ENCODE measurements at regions not wholly inside any gene's neighbourhood (a gene's known extent, or its start where the extent isn't known, plus 50 kb on each side); places are given as distances from the start of the nearest gene placed in this dataset.

DNA sequence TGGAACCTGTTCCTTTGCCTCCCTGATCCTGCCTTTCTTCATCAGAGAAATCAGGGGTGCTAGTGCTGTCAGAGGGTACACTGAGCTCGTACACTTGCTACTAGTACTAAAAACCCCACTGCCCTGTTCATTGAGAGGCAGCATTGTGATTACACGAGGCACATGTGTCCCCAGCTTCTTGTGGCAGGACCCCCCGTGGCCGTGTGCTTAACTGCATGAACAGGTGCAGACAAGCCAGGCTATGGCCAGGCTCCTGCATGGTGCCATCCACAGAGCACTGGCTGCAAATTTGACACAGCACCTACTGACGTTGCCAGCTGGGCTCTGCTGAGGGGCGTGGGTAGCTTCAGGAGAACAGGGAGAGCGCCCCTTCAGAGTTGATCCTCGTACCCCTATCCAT, 248.4 kb downstream of the GLI2 start:
- Histone ChIP-seq H3K9me3 (ENCODE audit: control insufficient read depth, low read length) (no peaks in the 10 kb centered on the region), H3K9ac (ENCODE audit: extremely low read depth, low read length, poor library complexity, severe bottlenecking) (no peak overlapping the region), H3K4me1 (ENCODE audit: control insufficient read depth, insufficient read depth, low read length) (no peaks in the 10 kb centered on the region), H3K36me3 (ENCODE audit: control insufficient read depth, insufficient read depth, low read length) (peaks cover 6% of the 10 kb centered on the region), H3K27me3 (ENCODE audit: control insufficient read depth, insufficient read depth, low read length, poor library complexity, severe bottlenecking) (no peaks in the 10 kb centered on the region), H3K27ac (ENCODE audit: low read depth, low read length) (no peak overlapping the region), H3K4me3 (ENCODE audit: low read length) (no peak overlapping the region)
- peaks cover 7% of the 10 kb centered on the region for H3K9me3 Mint-ChIP-seq
- H3K36me3 Mint-ChIP-seq (ENCODE audit: low read depth), result peaks cover 35% of the 10 kb centered on the region
- WGBS, 2 experiments (ENCODE audit: insufficient coverage in 1 of 2, insufficient read length in 1 of 2), result 92% methylated on average over 7 to 8 of the region's 8 CpGs
- DNase-seq, result no peak
- H3K4me1 Mint-ChIP-seq, result peaks cover 8% of the 10 kb centered on the region
- no peak overlapping the region for H3K27ac Mint-ChIP-seq
- no peaks in the 10 kb centered on the region for H3K27me3 Mint-ChIP-seq (ENCODE audit: insufficient read depth)
- no peak overlapping the region for H3K4me3 Mint-ChIP-seq
- TF ChIP-seq, protein P1, sequence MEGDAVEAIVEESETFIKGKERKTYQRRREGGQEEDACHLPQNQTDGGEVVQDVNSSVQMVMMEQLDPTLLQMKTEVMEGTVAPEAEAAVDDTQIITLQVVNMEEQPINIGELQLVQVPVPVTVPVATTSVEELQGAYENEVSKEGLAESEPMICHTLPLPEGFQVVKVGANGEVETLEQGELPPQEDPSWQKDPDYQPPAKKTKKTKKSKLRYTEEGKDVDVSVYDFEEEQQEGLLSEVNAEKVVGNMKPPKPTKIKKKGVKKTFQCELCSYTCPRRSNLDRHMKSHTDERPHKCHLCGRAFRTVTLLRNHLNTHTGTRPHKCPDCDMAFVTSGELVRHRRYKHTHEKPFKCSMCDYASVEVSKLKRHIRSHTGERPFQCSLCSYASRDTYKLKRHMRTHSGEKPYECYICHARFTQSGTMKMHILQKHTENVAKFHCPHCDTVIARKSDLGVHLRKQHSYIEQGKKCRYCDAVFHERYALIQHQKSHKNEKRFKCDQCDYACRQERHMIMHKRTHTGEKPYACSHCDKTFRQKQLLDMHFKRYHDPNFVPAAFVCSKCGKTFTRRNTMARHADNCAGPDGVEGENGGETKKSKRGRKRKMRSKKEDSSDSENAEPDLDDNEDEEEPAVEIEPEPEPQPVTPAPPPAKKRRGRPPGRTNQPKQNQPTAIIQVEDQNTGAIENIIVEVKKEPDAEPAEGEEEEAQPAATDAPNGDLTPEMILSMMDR (conservative IDR thresholded peaks at IDR 0.05), result no peak

DNA sequence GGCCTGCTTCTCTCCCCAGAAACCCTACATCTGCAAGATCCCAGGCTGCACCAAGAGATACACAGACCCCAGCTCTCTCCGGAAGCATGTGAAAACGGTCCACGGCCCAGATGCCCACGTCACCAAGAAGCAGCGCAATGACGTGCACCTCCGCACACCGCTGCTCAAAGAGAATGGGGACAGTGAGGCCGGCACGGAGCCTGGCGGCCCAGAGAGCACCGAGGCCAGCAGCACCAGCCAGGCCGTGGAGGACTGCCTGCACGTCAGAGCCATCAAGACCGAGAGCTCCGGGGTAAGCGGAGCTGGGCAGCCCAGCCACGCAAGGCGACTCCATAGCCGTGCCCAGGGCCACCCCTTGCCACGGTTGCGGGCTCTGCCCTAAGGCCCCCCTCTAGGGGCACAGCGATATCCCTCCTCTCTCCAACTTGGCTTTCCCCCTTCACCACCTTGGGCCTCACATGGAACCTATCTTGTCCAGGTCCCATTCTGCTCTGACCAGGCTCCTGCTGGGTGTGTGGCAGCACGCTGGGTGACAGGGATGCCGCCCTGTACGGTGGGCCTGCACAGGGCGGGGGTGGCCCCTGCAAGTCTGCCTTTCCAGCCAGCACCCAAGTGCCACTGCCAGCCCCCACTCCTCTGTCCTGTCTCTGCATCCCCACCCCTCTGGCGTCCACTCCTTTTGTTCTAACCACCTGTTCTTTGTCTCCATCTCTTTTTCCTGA, 248.9 kb downstream of the GLI2 start:
- Histone ChIP-seq H3K27me3 (ENCODE audit: control insufficient read depth, insufficient read depth, low read length, poor library complexity, severe bottlenecking) (no peaks in the 10 kb centered on the region), H3K9me3 (ENCODE audit: control insufficient read depth, low read length) (no peaks in the 10 kb centered on the region), H3K27ac (ENCODE audit: low read depth, low read length) (no peak overlapping the region), H3K4me3 (ENCODE audit: low read length) (no peak overlapping the region), H3K4me1 (ENCODE audit: control insufficient read depth, insufficient read depth, low read length) (no peaks in the 10 kb centered on the region), H3K9ac (ENCODE audit: extremely low read depth, low read length, poor library complexity, severe bottlenecking) (no peak overlapping the region), H3K36me3 (ENCODE audit: control insufficient read depth, insufficient read depth, low read length) (peaks cover 6% of the 10 kb centered on the region)
- 94 to 98% methylated on average over 20 to 28 of the region's 28 CpGs for WGBS, 2 experiments (ENCODE audit: insufficient coverage in 1 of 2, insufficient read length in 1 of 2)
- Mint-ChIP-seq H3K9me3 (peaks cover 5% of the 10 kb centered on the region), H3K4me1 (peaks cover 8% of the 10 kb centered on the region), H3K27me3 (ENCODE audit: insufficient read depth) (no peaks in the 10 kb centered on the region), H3K27ac (no peak overlapping the region), H3K4me3 (no peak overlapping the region), H3K36me3 (ENCODE audit: low read depth) (peaks cover 29% of the 10 kb centered on the region)
- TF ChIP-seq, protein P1 (conservative IDR thresholded peaks at IDR 0.05), result no peak
- no peak for DNase-seq

DNA sequence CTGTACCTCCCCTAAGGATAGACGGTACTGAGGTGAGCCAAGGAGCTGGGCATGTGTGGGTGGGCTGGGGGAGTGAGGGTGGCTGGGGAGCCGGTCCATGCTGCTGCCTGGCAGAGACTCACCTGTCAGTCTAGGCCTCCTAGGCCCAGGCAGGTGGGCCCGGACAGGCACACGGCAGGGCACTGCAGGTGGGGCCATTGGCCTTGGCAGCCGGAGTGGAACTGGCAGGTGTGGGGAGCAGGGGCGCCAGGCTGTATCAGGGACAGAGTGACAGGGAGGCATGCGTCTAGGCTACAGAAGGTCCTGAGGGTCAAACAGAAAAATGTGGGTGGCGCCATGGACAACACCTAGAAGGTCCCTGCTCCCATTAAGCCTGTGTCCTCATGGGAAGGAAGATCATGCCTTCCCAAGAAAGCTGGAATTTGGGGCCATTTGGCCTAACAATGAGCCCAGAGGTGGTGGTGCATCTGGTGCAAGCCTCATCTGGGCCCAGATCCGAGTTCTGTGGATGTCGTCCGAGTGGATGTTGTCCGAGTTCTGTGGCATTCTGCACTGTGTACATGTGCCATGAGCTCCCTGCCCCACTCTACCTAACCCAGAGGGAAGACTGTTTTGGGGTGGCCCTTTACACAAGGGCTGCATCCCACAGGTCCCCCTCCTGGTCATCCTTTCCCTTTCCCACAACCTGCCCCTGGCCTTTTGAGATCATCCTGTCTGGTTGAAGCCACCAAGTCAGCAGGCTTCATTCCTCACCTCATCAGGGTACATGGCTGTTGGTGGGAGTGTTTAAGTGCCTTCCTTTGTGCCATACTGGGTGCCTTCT, 249.7 kb downstream of the GLI2 start:
- Mint-ChIP-seq H3K4me1 (peaks cover 8% of the 10 kb centered on the region), H3K9me3 (no peaks in the 10 kb centered on the region), H3K4me3 (no peak overlapping the region), H3K27me3 (ENCODE audit: insufficient read depth) (no peaks in the 10 kb centered on the region), H3K36me3 (ENCODE audit: low read depth) (peaks cover 24% of the 10 kb centered on the region), H3K27ac (no peak overlapping the region)
- H3K9me3 ChIP-seq (ENCODE audit: control insufficient read depth, low read length), result no peaks in the 10 kb centered on the region
- no peak overlapping the region for H3K4me3 ChIP-seq (ENCODE audit: low read length)
- H3K4me1 ChIP-seq (ENCODE audit: control insufficient read depth, insufficient read depth, low read length), result no peaks in the 10 kb centered on the region
- no peak overlapping the region for H3K27ac ChIP-seq (ENCODE audit: low read depth, low read length)
- TF ChIP-seq, protein P1 (conservative IDR thresholded peaks at IDR 0.05), result no peak
- DNase-seq, result no peak
- 90 to 94% methylated on average over 5 to 12 of the region's 12 CpGs for WGBS, 2 experiments (ENCODE audit: insufficient coverage in 1 of 2, insufficient read length in 1 of 2)
- H3K36me3 ChIP-seq (ENCODE audit: control insufficient read depth, insufficient read depth, low read length), result peaks cover 6% of the 10 kb centered on the region
- no peaks in the 10 kb centered on the region for H3K27me3 ChIP-seq (ENCODE audit: control insufficient read depth, insufficient read depth, low read length, poor library complexity, severe bottlenecking)
- no peak overlapping the region for H3K9ac ChIP-seq (ENCODE audit: extremely low read depth, low read length, poor library complexity, severe bottlenecking)
